SH-SY5Y (cell line): ENCODE measurements at regions not wholly inside any gene's neighbourhood (a gene's known extent, or its start where the extent isn't known, plus 50 kb on each side); places are given as distances from the start of the nearest gene placed in this dataset.

Experiments used
- GATA2 ChIP-seq: IDR thresholded peaks from 2 replicates; pipeline ENCODE4 v1.6.1; 2011; ENCODE audit warnings: mild to moderate bottlenecking, low read depth, low read length
- GATA3 ChIP-seq: IDR thresholded peaks from 2 replicates; pipeline ENCODE4 v1.6.1; 2011; ENCODE audit warnings: low read depth, mild to moderate bottlenecking, low read length, moderate library complexity

DNA sequence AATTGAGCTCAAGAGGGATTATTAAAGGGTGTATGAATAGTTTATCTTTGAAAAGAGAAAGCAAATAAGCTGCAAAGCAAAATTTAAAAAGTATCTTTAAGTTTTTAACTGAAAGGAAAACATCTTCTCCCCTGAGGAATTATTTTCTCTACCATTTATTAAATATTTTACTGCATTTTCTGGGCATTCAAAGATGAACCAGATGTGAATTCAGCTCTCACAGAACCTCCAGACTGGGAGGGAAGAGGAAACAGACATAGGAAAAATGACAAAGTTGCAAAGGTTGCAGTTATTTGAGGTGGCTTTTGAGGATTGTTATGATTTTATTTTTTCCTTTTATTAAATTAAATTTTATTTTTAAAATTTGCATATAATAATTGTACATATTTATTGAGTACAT is 122.7 kb upstream of the SESN3 start:
- TF ChIP-seq GATA3 (no peak), GATA2 (no peak)
